HS-5 (cell line): ENCODE measurements at regions not wholly inside any gene's neighbourhood (a gene's known extent, or its start where the extent isn't known, plus 50 kb on each side); places are given as distances from the start of the nearest gene placed in this dataset.

Experiments
- DNase-seq: peaks from one replicate; pipeline ENCODE4 v3.0.0-alpha.2; 2012; ENCODE audit warnings: low read depth

- DNase-seq, result no peak
Observed at GRCh38 chr4:41865306-41865980, 69.8 kb upstream of the TMEM33 start.

GRCh38 chr4:41859087-41859486, 76.1 kb upstream of the TMEM33 start:
- no peak for DNase-seq

GRCh38 chr4:41857226-41857641, 78.0 kb upstream of the TMEM33 start:
- DNase-seq, result no peak

GRCh38 chr4:41856797-41857196, 78.4 kb upstream of the TMEM33 start:
- DNase-seq, result no peak

- DNase-seq, result no peak
Observed at GRCh38 chr4:41853973-41854372, 81.3 kb upstream of the TMEM33 start.

- no peak for DNase-seq
Observed at GRCh38 chr4:41852229-41852628, 83.0 kb upstream of the TMEM33 start.

- DNase-seq, result no peak
Observed at GRCh38 chr4:41851621-41852020, 83.6 kb upstream of the TMEM33 start.

GRCh38 chr4:41844327-41844726, 90.9 kb upstream of the TMEM33 start:
- DNase-seq, result no peak

GRCh38 chr4:41839916-41840854, 91.7 kb upstream of the PHOX2B start:
- no peak for DNase-seq

GRCh38 chr4:41838590-41838989, 90.1 kb upstream of the PHOX2B start:
- DNase-seq, result no peak

- no peak for DNase-seq
Observed at GRCh38 chr4:41835321-41835995, 86.9 kb upstream of the PHOX2B start.

GRCh38 chr4:41832961-41833360, 84.4 kb upstream of the PHOX2B start:
- no peak for DNase-seq

- DNase-seq, result no peak
Observed at GRCh38 chr4:41822325-41822724, 73.8 kb upstream of the PHOX2B start.

- no peak for DNase-seq
Observed at GRCh38 chr4:41820473-41820872, 71.9 kb upstream of the PHOX2B start.

GRCh38 chr4:41819621-41820020, 71.1 kb upstream of the PHOX2B start:
- DNase-seq, result peak; percentile 24

- DNase-seq, result no peak
Observed at GRCh38 chr4:41815473-41815872, 66.9 kb upstream of the PHOX2B start.

GRCh38 chr4:41814565-41814964, 66.0 kb upstream of the PHOX2B start:
- DNase-seq, result no peak

GRCh38 chr4:41806807-41807206, 58.3 kb upstream of the PHOX2B start:
- no peak for DNase-seq

GRCh38 chr4:41802590-41802989, 54.1 kb upstream of the PHOX2B start:
- DNase-seq, result no peak

- DNase-seq, result no peak
Observed at GRCh38 chr4:41799126-41799525, 50.6 kb upstream of the PHOX2B start.
